Heart right ventricle (tissue), 16 donors: ENCODE measurements at regions not wholly inside any gene's neighbourhood (a gene's known extent, or its start where the extent isn't known, plus 50 kb on each side); places are given as distances from the start of the nearest gene placed in this dataset.

ENCODE experiments used
- ATAC-seq, 8 donors: fragments of 200-7000 bp; cut with Tn5 transposase; one replicate each; pipeline ENCODE4 v1.9.1; 2020; ENCODE audit warnings: mild to moderate bottlenecking in 8 of 8, moderate library complexity in 8 of 8, moderate number of reproducible peaks in 1 of 8
- DNase-seq, 2 donors: peaks; one replicate each; pipeline ENCODE4 v3.0.0-alpha.2; 2020
- H3K27ac ChIP-seq, 10 donors: fragments of 200-600 bp; sonication (generic) in 2 of 10; one replicate each; pipeline versions ENCODE4 v1.5.0 to v1.8.0; 2020 to 2022; ENCODE audit warnings: mild to moderate bottlenecking in 3 of 10
- H3K27me3 ChIP-seq, 7 donors: fragments of 200-600 bp; one replicate each; pipeline ENCODE4 v1.8.0; 2021 to 2022; ENCODE audit warnings: mild to moderate bottlenecking in 2 of 7
- H3K36me3 ChIP-seq, 9 donors: fragments of 200-600 bp; sonication (generic) in 1 of 9; one replicate each; pipeline versions ENCODE4 v1.5.0 to v1.8.0; 2020 to 2022; ENCODE audit warnings: mild to moderate bottlenecking in 2 of 9
- H3K4me1 ChIP-seq, 9 donors: fragments of 200-600 bp; sonication (generic) in 1 of 9; one replicate each; pipeline versions ENCODE4 v1.5.0 to v1.8.0; 2020 to 2022; ENCODE audit warnings: mild to moderate bottlenecking in 4 of 9
- H3K4me3 ChIP-seq, 10 donors: fragments of 200-600 bp; sonication (generic) in 2 of 10; one replicate each; pipeline versions ENCODE4 v1.5.0 to v1.8.0; 2020 to 2022; ENCODE audit warnings: mild to moderate bottlenecking in 7 of 10, moderate library complexity in 2 of 10
- H3K9me3 ChIP-seq, 11 donors: fragments of 200-600 bp in 10 of 11; sonication (generic) in 2 of 11; one replicate each; pipeline versions ENCODE4 v1.5.0 to v1.8.0; 2013 to 2022; ENCODE audit warnings: mild to moderate bottlenecking in 2 of 11, control low read depth in 1 of 11, moderate library complexity in 1 of 11
- WGBS, 2 donors: extraction: QIAGEN DNeasy Blood & Tissue Kit; methylation state at CpG; one replicate each; pipeline ENCODE4 v1.1.7; 2013; ENCODE audit warnings: inconsistent platforms in 1 of 2; 5-methylcytosine and 5-hydroxymethylcytosine counted together
- intact Hi-C, 10 donors: fragments of 100-400 bp; cut with DNase I; formaldehyde crosslinking; loops; one replicate each; pipeline versions ENCODE4 v1.11.1 to v1.14.2; 2022
- TF ChIP-seq, protein P1 (sequence below), 9 donors: fragments of 200-600 bp; sonication (generic) in 2 of 9; IDR thresholded peaks; one replicate each; pipeline versions ENCODE4 v1.5.0 to v1.8.0; 2021 to 2022; ENCODE audit warnings: antibody characterized with exemption in 9 of 9, mild to moderate bottlenecking in 5 of 9, moderate library complexity in 1 of 9
- donor health status: Arrhythmogenic right ventricular cardiomyopathy.
- donor health status: ischemic (EF 13 %, LVEDD 7.1; RV severe dilation, severe dysfunction).
- donor health status: healthy with polysubstance abuse.
- donor health status: DM: no; HTN: yes; CAD: no.
- donor health status: DM: no; HTN: no; CAD: no.
- donor health status: ischemic (EF 25% LVEDD 6.9; RV normal size, moderate dysfunction).
- donor health status: ischemic (EF 25% LVEDD 5.7; RV mildly dilated, moderate dysfunction).
- donor health status: healthy.
- donor health status: DM: yes; HTN: yes; CAD: no.
- donor health status: Ischemic cardiomyopathy.
- donor health status: ischemic (EF 35%, LVEDD 5.7; RV mildly dilated, moderate dysfunction).
- donor health status: nonischemic (EF 11% LVEDD 7.7; RV severe dilation, severe dysfunction).
- donor health status: DM: yes; HTN: yes; CAD: no.
- donor health status: PGD.
- donor health status: ischemic (EF 29% LVEDD 5.4; RV normal size, mild dysfunction).
- donor health status: nonischemic (EF 23%, LVEDD 6.1; RV moderate dilation, normal function).

DNA sequence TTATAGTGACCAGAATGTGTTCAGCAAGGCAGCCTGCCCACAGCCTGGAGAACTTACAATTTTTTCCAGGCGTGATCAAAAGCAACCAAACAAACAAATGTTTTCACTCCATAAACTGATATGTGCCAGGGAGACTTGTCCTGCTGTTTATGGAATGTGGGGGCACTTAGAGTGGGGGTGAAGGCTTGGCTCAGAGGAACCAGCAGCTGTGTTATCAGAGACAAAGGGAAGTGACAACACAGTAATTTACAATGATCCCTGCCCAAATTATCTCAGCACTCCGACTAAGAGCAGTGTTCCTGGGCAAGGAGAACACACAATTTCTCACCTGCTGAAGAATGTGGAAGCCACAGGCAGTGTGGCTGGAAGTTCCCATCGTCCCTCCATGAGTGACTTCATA is 429.1 kb upstream of the IRX4 start:
- no peak overlapping the region for H3K27ac ChIP-seq
- no peaks in the 10 kb centered on the region for H3K27me3 ChIP-seq
- TF ChIP-seq, protein P1, sequence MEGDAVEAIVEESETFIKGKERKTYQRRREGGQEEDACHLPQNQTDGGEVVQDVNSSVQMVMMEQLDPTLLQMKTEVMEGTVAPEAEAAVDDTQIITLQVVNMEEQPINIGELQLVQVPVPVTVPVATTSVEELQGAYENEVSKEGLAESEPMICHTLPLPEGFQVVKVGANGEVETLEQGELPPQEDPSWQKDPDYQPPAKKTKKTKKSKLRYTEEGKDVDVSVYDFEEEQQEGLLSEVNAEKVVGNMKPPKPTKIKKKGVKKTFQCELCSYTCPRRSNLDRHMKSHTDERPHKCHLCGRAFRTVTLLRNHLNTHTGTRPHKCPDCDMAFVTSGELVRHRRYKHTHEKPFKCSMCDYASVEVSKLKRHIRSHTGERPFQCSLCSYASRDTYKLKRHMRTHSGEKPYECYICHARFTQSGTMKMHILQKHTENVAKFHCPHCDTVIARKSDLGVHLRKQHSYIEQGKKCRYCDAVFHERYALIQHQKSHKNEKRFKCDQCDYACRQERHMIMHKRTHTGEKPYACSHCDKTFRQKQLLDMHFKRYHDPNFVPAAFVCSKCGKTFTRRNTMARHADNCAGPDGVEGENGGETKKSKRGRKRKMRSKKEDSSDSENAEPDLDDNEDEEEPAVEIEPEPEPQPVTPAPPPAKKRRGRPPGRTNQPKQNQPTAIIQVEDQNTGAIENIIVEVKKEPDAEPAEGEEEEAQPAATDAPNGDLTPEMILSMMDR (IDR thresholded peaks at IDR 0.05), result no peak
- DNase-seq (no peak), ATAC-seq (no peak)
- H3K9me3 ChIP-seq, result peaks cover 0 to 23% (median 14%) of the 10 kb centered on the region in 11 donors
- H3K4me1 ChIP-seq, result no peaks in the 10 kb centered on the region
- intact Hi-C loops, result no loop called here
- 24 to 26% methylated on average over 3 of the region's 3 CpGs for WGBS, 2 donors
- no peak overlapping the region for H3K4me3 ChIP-seq
- H3K36me3 ChIP-seq, result no peaks in the 10 kb centered on the region

DNA sequence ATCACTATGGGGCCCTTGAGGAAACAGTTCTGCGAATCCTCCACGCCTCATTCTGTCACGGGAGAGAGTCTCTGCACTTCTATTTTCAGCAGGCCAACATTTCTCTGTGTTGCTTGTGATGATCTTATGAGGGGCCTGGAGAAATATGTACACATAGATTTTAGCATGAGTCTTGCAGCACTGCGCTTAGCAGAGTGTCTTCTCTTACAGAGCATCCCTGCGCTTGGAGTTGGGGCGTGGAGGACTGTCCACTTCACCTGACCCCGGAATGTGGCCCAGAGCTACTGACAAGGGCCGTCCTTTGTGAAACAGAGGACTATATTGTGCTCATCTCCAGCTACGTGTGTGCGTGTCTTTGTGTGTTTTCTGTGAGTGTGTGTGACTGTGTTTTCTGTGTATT is 428.2 kb upstream of the IRX4 start:
- 82% methylated on average over 10 of the region's 10 CpGs for WGBS, 2 donors
- DNase-seq (no peak), ATAC-seq (no peak)
- TF ChIP-seq, protein P1 (IDR thresholded peaks at IDR 0.05), result no peak
- Histone ChIP-seq H3K27me3 (no peaks in the 10 kb centered on the region), H3K9me3 (peaks cover 0 to 15% (median 10%) of the 10 kb centered on the region in 11 donors), H3K27ac (no peak overlapping the region), H3K4me3 (no peak overlapping the region), H3K4me1 (no peaks in the 10 kb centered on the region), H3K36me3 (no peaks in the 10 kb centered on the region)
- intact Hi-C loops, result no loop called here

DNA sequence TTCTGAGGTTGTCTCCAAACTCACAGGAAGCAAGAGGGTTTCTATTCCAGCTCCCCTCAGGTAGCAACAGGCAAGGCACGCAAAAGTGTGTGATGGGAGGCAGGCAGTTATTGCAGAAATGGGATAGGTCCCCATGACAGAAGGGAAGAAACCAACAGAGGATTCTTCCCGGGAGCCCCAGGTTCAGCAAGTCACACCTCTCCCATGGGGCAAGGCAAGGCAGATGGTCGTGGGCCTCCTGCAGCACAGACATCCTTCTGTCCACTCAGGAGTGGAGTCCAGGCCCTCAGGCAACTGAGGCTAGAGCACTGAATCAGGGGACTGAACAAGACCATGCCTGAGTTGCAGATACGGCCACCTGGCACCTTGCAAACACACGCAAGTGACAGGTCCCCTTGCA is 424.9 kb upstream of the IRX4 start:
- 90 to 92% methylated on average over 5 of the region's 5 CpGs for WGBS, 2 donors
- intact Hi-C loops, result no loop called here
- Histone ChIP-seq H3K27ac (no peak overlapping the region), H3K36me3 (no peaks in the 10 kb centered on the region), H3K9me3 (no peaks in the 10 kb centered on the region), H3K4me1 (no peaks in the 10 kb centered on the region), H3K27me3 (no peaks in the 10 kb centered on the region), H3K4me3 (no peak overlapping the region)
- TF ChIP-seq, protein P1 (IDR thresholded peaks at IDR 0.05), result no peak
- DNase-seq (no peak), ATAC-seq (no peak)

DNA sequence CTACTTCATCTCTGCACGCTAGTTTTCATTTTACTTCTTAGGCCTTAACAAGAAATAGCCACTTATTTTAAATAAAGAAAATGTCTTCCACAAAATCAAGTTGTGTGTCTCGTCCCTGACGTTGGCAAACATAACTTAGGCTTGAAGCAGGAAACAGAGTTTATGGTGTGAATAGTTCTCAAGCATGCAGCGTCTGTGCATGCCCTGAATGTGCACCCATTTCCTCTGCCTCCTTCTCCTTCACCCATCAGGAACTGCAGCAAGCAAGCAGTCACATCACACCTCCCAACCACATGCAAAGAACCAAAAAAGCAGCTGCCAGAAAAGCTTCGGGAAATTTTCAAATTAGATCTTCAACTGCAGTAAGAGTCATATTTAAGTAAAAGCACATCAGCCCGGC is 424.0 kb upstream of the IRX4 start:
- Histone ChIP-seq H3K9me3 (no peaks in the 10 kb centered on the region), H3K4me1 (no peaks in the 10 kb centered on the region), H3K27ac (no peak overlapping the region), H3K36me3 (no peaks in the 10 kb centered on the region), H3K27me3 (peaks cover 0 to 2% (median 0%) of the 10 kb centered on the region in 7 donors), H3K4me3 (no peak overlapping the region)
- DNase-seq (no peak), ATAC-seq (no peak)
- WGBS, 2 donors, result 83 to 86% methylated on average over 6 of the region's 6 CpGs
- TF ChIP-seq, protein P1 (IDR thresholded peaks at IDR 0.05), result no peak
- intact Hi-C loops, result no loop called here
